K562 (cell line): ENCODE measurements at regions not wholly inside any gene's neighbourhood (a gene's known extent, or its start where the extent isn't known, plus 50 kb on each side); places are given as distances from the start of the nearest gene placed in this dataset.
A peak's percentile ranks its signal among the peaks of the same experiment; 100 is the strongest.

Source experiments
- ATAC-seq: fragments of 200-7000 bp; cut with Tn5 transposase; 3 replicates; pipeline ENCODE4 v1.9.1; 2020; ENCODE audit warnings: moderate library complexity
- BruUV-seq: library from RNA; stranded (reverse); fragments of 400-500 nt; replicated peaks from 2 replicates; lab custom pipeline; 2021; lab: Mats Ljungman, UMichigan
- CTCF ChIA-PET: fragments of 300-600 bp; formaldehyde crosslinking; extraction: SDS; loops from one replicate; lab custom pipeline; 2021; ENCODE audit warnings: low intra/inter-chr PET ratio; lab: Yijun Ruan, JAX
- POLR2A ChIA-PET: fragments of 300-600, 350-650 bp; sonication (Branson Sonifier 250); formaldehyde crosslinking; extraction: SDS; loops from one replicate; lab custom pipeline; 2021; ENCODE audit warnings: antibody characterized with exemption, inconsistent platforms; lab: Yijun Ruan, JAX
- DNase-seq, 4 experiments: peaks; one replicate each; pipeline versions ENCODE4 v3.0.0 to v3.0.0-alpha.2; 2011 to 2018; ENCODE audit warnings: low spot score in 3 of 4, mixed read lengths in 3 of 4; ENCODE audit errors: extremely low read depth in 1 of 4
- FAIRE-seq: peaks from 2 replicates; lab custom pipeline; 2011; peaks lifted over from hg19 to GRCh38; lab: Jason Lieb, UNC
- H2AFZ ChIP-seq: 2 replicates; pipeline ENCODE4 v1.6.0; 2011; ENCODE audit warnings: low read depth, low read length, control low read depth, inconsistent platforms
- H3K27ac ChIP-seq: fragments of 200-600 bp; 3 replicates; pipeline ENCODE4 v1.8.0; 2011; ENCODE audit warnings: low read depth, mild to moderate bottlenecking, control low read depth, inconsistent platforms, low read length, moderate library complexity, mixed read lengths; ENCODE audit errors: extremely low read depth
- H3K27me3 ChIP-seq, 2 experiments: fragments of 300-600 bp in 1 of 2; 2 replicates in 1 of 2; 3 replicates in 1 of 2; pipeline versions ENCODE4 v1.6.0 to v1.8.0; 2011; ENCODE audit warnings: inconsistent platforms in 2 of 2, low read length in 2 of 2, mild to moderate bottlenecking in 1 of 2, mixed read lengths in 1 of 2, moderate library complexity in 1 of 2; ENCODE audit not compliant: control insufficient read depth in 2 of 2, insufficient read depth in 2 of 2
- H3K36me3 ChIP-seq: fragments of 300-600 bp; 3 replicates; pipeline ENCODE4 v1.8.0; 2011; ENCODE audit warnings: mild to moderate bottlenecking, low read length, inconsistent platforms; ENCODE audit not compliant: control insufficient read depth, insufficient read depth
- H3K4me1 ChIP-seq, 2 experiments: fragments of 200-600 bp in 1 of 2; replicated peaks in 1 of 2; 2 replicates in 1 of 2; 3 replicates in 1 of 2; pipeline versions ENCODE4 v1.5.1 to v1.8.0; 2011; ENCODE audit warnings: inconsistent platforms in 2 of 2, low read length in 2 of 2, mild to moderate bottlenecking in 1 of 2, mixed read lengths in 1 of 2, moderate library complexity in 1 of 2; ENCODE audit not compliant: control insufficient read depth in 2 of 2, insufficient read depth in 2 of 2
- H3K4me2 ChIP-seq: 2 replicates; pipeline ENCODE4 v1.6.1; 2011; ENCODE audit warnings: low read length, control low read depth, inconsistent platforms, mixed read lengths; ENCODE audit not compliant: insufficient read depth
- H3K4me3 ChIP-seq: fragments of 200-600 bp; sonication (generic), shearing (Covaris generic); 2 replicates; pipeline ENCODE4 v1.5.1; 2016; ENCODE audit warnings: control low read depth, inconsistent platforms
- H3K79me2 ChIP-seq: fragments of 200-600 bp; 3 replicates; pipeline ENCODE4 v1.8.0; 2011; ENCODE audit warnings: low read length, inconsistent platforms; ENCODE audit not compliant: control insufficient read depth, insufficient read depth
- H3K9ac ChIP-seq, 2 experiments: 2 replicates each; pipeline versions ENCODE4 v1.6.0 to v1.6.1; 2011; ENCODE audit warnings: low read depth in 2 of 2, low read length in 2 of 2, control low read depth in 1 of 2, inconsistent platforms in 1 of 2, mild to moderate bottlenecking in 1 of 2, mixed read lengths in 1 of 2; ENCODE audit not compliant: insufficient read depth in 1 of 2
- H3K9me1 ChIP-seq: one replicate; pipeline ENCODE4 v1.6.0; 2011; ENCODE audit warnings: inconsistent platforms, mild to moderate bottlenecking, low read length, moderate library complexity; ENCODE audit not compliant: control insufficient read depth, insufficient read depth
- H3K9me3 ChIP-seq: replicated peaks from 2 replicates; pipeline ENCODE4 v1.5.1; 2011; ENCODE audit warnings: low read depth, low read length, inconsistent platforms; ENCODE audit not compliant: control insufficient read depth, insufficient read depth
- H4K20me1 ChIP-seq: replicated peaks from 2 replicates; pipeline ENCODE4 v1.6.1; 2011; ENCODE audit warnings: low read length, inconsistent platforms, mixed read lengths; ENCODE audit not compliant: control insufficient read depth, insufficient read depth
- C11orf30 ChIP-seq: fragments of 450-650 bp; IDR thresholded peaks from 2 replicates; pipeline ENCODE4 v1.6.1; 2016; ENCODE audit warnings: low read depth, mild to moderate bottlenecking
- KLF16 ChIP-seq: IDR thresholded peaks from 2 replicates; pipeline ENCODE4 v1.6.1; 2016; ENCODE audit warnings: antibody characterized with exemption
- MAFG ChIP-seq: fragments of 450-650 bp; conservative IDR thresholded peaks from 2 replicates; pipeline ENCODE4 v1.6.1; 2016; ENCODE audit warnings: missing genetic modification characterization, missing compliant biosample characterization
- MTF1 ChIP-seq: fragments of 250-450 bp; sonication (Bioruptor Pico); IDR thresholded peaks from 2 replicates; pipeline ENCODE4 v1.9.0; 2021; ENCODE audit warnings: moderate library complexity, mild to moderate bottlenecking, inconsistent platforms, borderline replicate concordance
- PPARD ChIP-seq: fragments of 250-450 bp; sonication (Bioruptor Pico); IDR thresholded peaks from 2 replicates; pipeline ENCODE4 v1.8.0; 2022; ENCODE audit warnings: inconsistent platforms, mild to moderate bottlenecking, moderate library complexity
- SNIP1 ChIP-seq: fragments of 450-650 bp; IDR thresholded peaks from 2 replicates; pipeline ENCODE4 v1.7.1; 2017; ENCODE audit warnings: low read depth, mild to moderate bottlenecking
- TFAM ChIP-seq: fragments of 250-450 bp; sonication (Bioruptor Pico); conservative IDR thresholded peaks from 2 replicates; pipeline ENCODE4 v1.5.0; 2021; ENCODE audit warnings: mild to moderate bottlenecking, moderate library complexity
- ZBTB9 ChIP-seq: fragments of 450-650 bp; formaldehyde crosslinking; IDR thresholded peaks from 2 replicates; pipeline ENCODE4 v1.4.0; 2020; ENCODE audit warnings: mild to moderate bottlenecking, moderate library complexity
- ZNF274 ChIP-seq: IDR thresholded peaks from 2 replicates; pipeline ENCODE4 v1.6.1; 2011; ENCODE audit warnings: low read depth, mild to moderate bottlenecking, low read length, moderate library complexity, borderline replicate concordance
- ZNF316 ChIP-seq: fragments of 450-650 bp; IDR thresholded peaks from 2 replicates; pipeline ENCODE4 v1.6.1; 2016
- ZSCAN32 ChIP-seq: fragments of 450-650 bp; formaldehyde crosslinking; IDR thresholded peaks from 2 replicates; pipeline ENCODE4 v1.4.0; 2020; ENCODE audit warnings: mild to moderate bottlenecking, moderate library complexity
- WGBS: fragments of 100-300 bp; shearing (Covaris generic); methylation state at CpG from one replicate; pipeline ENCODE4 v1.1.6; 2016; ENCODE audit warnings: low coverage, mixed read lengths; ENCODE audit not compliant: insufficient coverage; ENCODE audit errors: missing lambda C conversion rate; 5-methylcytosine and 5-hydroxymethylcytosine counted together
- in situ Hi-C: fragments of 300-500 bp; cut with MboI; formaldehyde crosslinking; loops from 4 replicates; pipeline ENCODE4 v1.15.0; 2018; ENCODE audit warnings: inconsistent platforms, mixed read lengths
- intact Hi-C: fragments of 100-400 bp; cut with micrococcal nuclease; formaldehyde crosslinking; loops from 2 replicates; pipeline ENCODE4 v1.14.2; 2022

DNA sequence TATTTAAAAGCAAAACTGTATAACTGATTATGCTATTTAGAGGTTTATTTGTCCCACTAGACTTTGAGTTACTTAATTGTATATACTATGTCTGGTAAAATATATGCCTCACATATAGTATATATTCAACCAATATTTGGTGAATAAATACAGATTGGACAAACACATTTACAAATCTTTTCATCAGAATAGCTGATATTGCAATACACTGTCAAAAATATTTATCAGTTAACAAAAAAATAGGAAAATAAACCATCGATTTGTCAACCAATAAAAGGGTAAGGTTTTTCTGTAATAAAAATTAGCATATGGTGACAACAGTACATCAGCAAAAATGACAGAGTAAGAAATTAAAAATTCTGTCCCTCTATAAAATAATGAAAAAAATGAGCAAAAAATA lies 889.9 kb upstream of the INTU start:
- Histone ChIP-seq H3K27me3 (no peaks in the 10 kb centered on the region), H3K4me1 (peaks cover 3 to 39% of the 10 kb centered on the region in 2 experiments; a peak in 3 of 5 replicates), H3K36me3 (no peaks in the 10 kb centered on the region; the same call in 2 of the 3 replicates), H2AFZ (no peak overlapping the region), H3K4me3 (no peak overlapping the region), H3K9me3 (0 out of 2 replicates have a peak, but pooled peaks cover 2% of the 10 kb centered on the region), H3K4me2 (no peak overlapping the region), H4K20me1 (no peaks in the 10 kb centered on the region), H3K9ac (no peak overlapping the region; a peak in 1 of 4 replicates), H3K79me2 (peaks cover 91% of the 10 kb centered on the region), H3K9me1 (no peaks in the 10 kb centered on the region), H3K27ac (peak overlapping the region; percentile 4; the same call in 2 of the 3 replicates)
- ChIA-PET POLR2A (interaction anchor here (1.1 to 1.5 kb wide), 2 partner anchors 9 to 13 kb away, joined by 3 to 7 read pairs; no protein-coding TSS in a partner anchor), CTCF (no interaction called here)
- no peak for TF ChIP-seq PPARD (CRISPR knock-in tag)
- peak; percentile 79 for TF ChIP-seq ZNF316
- peak; percentile 19; the same call in 1 of the 2 replicates for TF ChIP-seq MAFG (tag)
- peak; percentile 72 for TF ChIP-seq C11orf30
- TF ChIP-seq TFAM (CRISPR knock-in tag): no peak
- no peak for TF ChIP-seq ZSCAN32 (CRISPR knock-in tag)
- TF ChIP-seq ZNF274: no peak
- no peak for TF ChIP-seq SNIP1
- TF ChIP-seq KLF16: no peak
- TF ChIP-seq MTF1 (CRISPR knock-in tag): no peak
- TF ChIP-seq ZBTB9: no peak
- ATAC-seq: no peak
- DNase-seq: no peak
- FAIRE-seq: no peak
- WGBS: 38% methylated on average over 1 of the region's 1 CpG
- BruUV-seq: no TSS peak
- in situ Hi-C loops (no loop called here), intact Hi-C loops (no loop called here)
